ENCODE measurements at regions not wholly inside any gene's neighbourhood (a gene's known extent, or its start where the extent isn't known, plus 50 kb on each side); places are given as distances from the start of the nearest gene placed in this dataset.

- no peak for DNase-seq (ENCODE audit: low spot score)
- no peaks in the 10 kb centered on the region for H3K27me3 ChIP-seq (ENCODE audit: insufficient read depth, poor library complexity, severe bottlenecking)
- no peaks in the 10 kb centered on the region for H3K36me3 ChIP-seq (ENCODE audit: low read depth)
- H3K27ac ChIP-seq (ENCODE audit: poor library complexity, severe bottlenecking): no peak overlapping the region
- ATAC-seq (ENCODE audit: low read depth): no peak
- no peaks in the 10 kb centered on the region for H3K9me3 ChIP-seq (ENCODE audit: severe bottlenecking)
- peaks cover 17% of the 10 kb centered on the region for H3K4me1 ChIP-seq (ENCODE audit: insufficient read depth, poor library complexity, severe bottlenecking)
- no peak for TF ChIP-seq CTCF (IDR thresholded peaks at IDR 0.05; ENCODE audit: poor library complexity, severe bottlenecking)
- H3K4me3 ChIP-seq (ENCODE audit: severe bottlenecking): no peak overlapping the region
These were observed 158.3 kb downstream of the TOMM20 start for GRCh38 chr1:234970401-234970730.

- Histone ChIP-seq H3K27ac (ENCODE audit: poor library complexity, severe bottlenecking) (no peak overlapping the region), H3K27me3 (ENCODE audit: insufficient read depth, poor library complexity, severe bottlenecking) (no peaks in the 10 kb centered on the region), H3K4me1 (ENCODE audit: insufficient read depth, poor library complexity, severe bottlenecking) (peaks cover 12% of the 10 kb centered on the region), H3K9me3 (ENCODE audit: severe bottlenecking) (no peaks in the 10 kb centered on the region), H3K4me3 (ENCODE audit: severe bottlenecking) (no peak overlapping the region), H3K36me3 (ENCODE audit: low read depth) (no peaks in the 10 kb centered on the region)
- ATAC-seq (ENCODE audit: low read depth) (no peak), DNase-seq (ENCODE audit: low spot score) (no peak)
- TF ChIP-seq CTCF (IDR thresholded peaks at IDR 0.05; ENCODE audit: poor library complexity, severe bottlenecking): no peak
These were observed 158.8 kb downstream of the TOMM20 start for GRCh38 chr1:234969581-234970400.

GRCh38 chr1:234969011-234969441, 159.6 kb downstream of the TOMM20 start:
- H3K36me3 ChIP-seq (ENCODE audit: low read depth): no peaks in the 10 kb centered on the region
- H3K4me3 ChIP-seq (ENCODE audit: severe bottlenecking): no peak overlapping the region
- no peak for DNase-seq (ENCODE audit: low spot score)
- H3K9me3 ChIP-seq (ENCODE audit: severe bottlenecking): no peaks in the 10 kb centered on the region
- H3K27ac ChIP-seq (ENCODE audit: poor library complexity, severe bottlenecking): no peak overlapping the region
- peaks cover 6% of the 10 kb centered on the region for H3K4me1 ChIP-seq (ENCODE audit: insufficient read depth, poor library complexity, severe bottlenecking)
- no peak for ATAC-seq (ENCODE audit: low read depth)
- no peak for TF ChIP-seq CTCF (IDR thresholded peaks at IDR 0.05; ENCODE audit: poor library complexity, severe bottlenecking)
- no peaks in the 10 kb centered on the region for H3K27me3 ChIP-seq (ENCODE audit: insufficient read depth, poor library complexity, severe bottlenecking)

GRCh38 chr1:234968451-234968850, 160.2 kb downstream of the TOMM20 start:
- DNase-seq (ENCODE audit: low spot score): no peak
- H3K27me3 ChIP-seq (ENCODE audit: insufficient read depth, poor library complexity, severe bottlenecking): no peaks in the 10 kb centered on the region
- H3K27ac ChIP-seq (ENCODE audit: poor library complexity, severe bottlenecking): no peak overlapping the region
- H3K36me3 ChIP-seq (ENCODE audit: low read depth): no peaks in the 10 kb centered on the region
- H3K4me1 ChIP-seq (ENCODE audit: insufficient read depth, poor library complexity, severe bottlenecking): peaks cover 6% of the 10 kb centered on the region
- no peak for ATAC-seq (ENCODE audit: low read depth)
- H3K9me3 ChIP-seq (ENCODE audit: severe bottlenecking): no peaks in the 10 kb centered on the region
- H3K4me3 ChIP-seq (ENCODE audit: severe bottlenecking): no peak overlapping the region
- TF ChIP-seq CTCF (IDR thresholded peaks at IDR 0.05; ENCODE audit: poor library complexity, severe bottlenecking): no peak

- no peak overlapping the region for H3K4me3 ChIP-seq (ENCODE audit: severe bottlenecking)
- no peaks in the 10 kb centered on the region for H3K36me3 ChIP-seq (ENCODE audit: low read depth)
- no peak overlapping the region for H3K27ac ChIP-seq (ENCODE audit: poor library complexity, severe bottlenecking)
- H3K4me1 ChIP-seq (ENCODE audit: insufficient read depth, poor library complexity, severe bottlenecking): peaks cover 10% of the 10 kb centered on the region
- H3K27me3 ChIP-seq (ENCODE audit: insufficient read depth, poor library complexity, severe bottlenecking): no peaks in the 10 kb centered on the region
- H3K9me3 ChIP-seq (ENCODE audit: severe bottlenecking): no peaks in the 10 kb centered on the region
- no peak for TF ChIP-seq CTCF (IDR thresholded peaks at IDR 0.05; ENCODE audit: poor library complexity, severe bottlenecking)
- DNase-seq (ENCODE audit: low spot score) (no peak), ATAC-seq (ENCODE audit: low read depth) (no peak)
These were observed 161.5 kb downstream of the TOMM20 start for GRCh38 chr1:234967121-234967520.
